B cell (primary cell): ENCODE measurements at regions not wholly inside any gene's neighbourhood (a gene's known extent, or its start where the extent isn't known, plus 50 kb on each side); places are given as distances from the start of the nearest gene placed in this dataset.

Experiments
- ATAC-seq: fragments of 200-7000 bp; cut with Tn5 transposase; one replicate; pipeline ENCODE4 v1.10.0; 2021; ENCODE audit warnings: low read depth, mild to moderate bottlenecking, moderate number of reproducible peaks, moderate library complexity
- CTCF ChIA-PET: fragments of 350-600 bp; sonication (Branson Sonifier 250); formaldehyde crosslinking; loops from one replicate; lab custom pipeline; 2021; ENCODE audit warnings: antibody characterized with exemption, inconsistent platforms; lab: Charles Lee
- POLR2A ChIA-PET: fragments of 350-600 bp; sonication (Branson Sonifier 250); formaldehyde crosslinking; loops from one replicate; lab custom pipeline; 2021; ENCODE audit warnings: antibody characterized with exemption; lab: Charles Lee
- DNase-seq: peaks from one replicate; pipeline ENCODE4 v3.0.0; 2013
- H2AFZ ChIP-seq: 2 replicates; pipeline ENCODE4 v1.6.1; 2012; ENCODE audit warnings: mild to moderate bottlenecking, low read depth, low read length; ENCODE audit not compliant: insufficient read depth, poor library complexity, severe bottlenecking
- H3K27ac ChIP-seq, 2 donors: 1 replicate in 1 of 2; 2 replicates in 1 of 2; pipeline ENCODE4 v1.5.1; 2012 to 2013; ENCODE audit warnings: low read length in 2 of 2, mild to moderate bottlenecking in 2 of 2, moderate library complexity in 1 of 2
- H3K27me3 ChIP-seq, 4 experiments: fragments of 200-600 bp in 1 of 4; sonication (generic) in 1 of 4; replicated peaks in 1 of 4; 1 replicate in 2 of 4; 2 replicates in 2 of 4; pipeline versions ENCODE4 v1.6.1 to v1.7.0; 2013 to 2016; ENCODE audit warnings: low read length in 3 of 4, mild to moderate bottlenecking in 2 of 4, mixed read lengths in 1 of 4, moderate library complexity in 1 of 4; ENCODE audit not compliant: insufficient read depth in 4 of 4, control insufficient read depth in 3 of 4; ENCODE audit errors: control extremely low read depth in 1 of 4
- H3K36me3 ChIP-seq, 2 experiments: replicated peaks in 1 of 2; 1 replicate in 1 of 2; 2 replicates in 1 of 2; pipeline versions ENCODE4 v1.6.1 to v1.7.1; 2013; ENCODE audit warnings: low read length in 1 of 2; ENCODE audit not compliant: insufficient read depth in 2 of 2, control insufficient read depth in 1 of 2; ENCODE audit errors: control extremely low read depth in 1 of 2, extremely low read depth in 1 of 2
- H3K4me1 ChIP-seq, 2 donors: fragments of 200-600 bp in 1 of 2; sonication (generic) in 1 of 2; 1 replicate in 1 of 2; 2 replicates in 1 of 2; pipeline versions ENCODE4 v1.5.1 to v1.6.1; 2013 to 2017; ENCODE audit warnings: low read length in 2 of 2; ENCODE audit not compliant: control insufficient read depth in 2 of 2, insufficient read depth in 2 of 2
- H3K4me2 ChIP-seq: replicated peaks from 2 replicates; pipeline ENCODE3; 2012; ENCODE audit warnings: mild to moderate bottlenecking, low read depth, low read length; ENCODE audit not compliant: poor library complexity, severe bottlenecking
- H3K4me3 ChIP-seq, 5 experiments: fragments of 200-600 bp in 1 of 5; sonication (generic) in 1 of 5; 1 replicate in 3 of 5; 2 replicates in 2 of 5; pipeline versions ENCODE4 v1.5.1 to v1.7.0; 2011 to 2016; ENCODE audit warnings: low read length in 4 of 5, mild to moderate bottlenecking in 4 of 5, low read depth in 2 of 5, control low read depth in 1 of 5, moderate library complexity in 1 of 5; ENCODE audit not compliant: insufficient read depth in 1 of 5; ENCODE audit errors: control extremely low read depth in 1 of 5, extremely low read depth in 1 of 5
- H3K79me2 ChIP-seq: fragments of 200-600 bp; sonication (generic); one replicate; pipeline ENCODE4 v1.6.0; 2016; ENCODE audit warnings: low read length; ENCODE audit not compliant: control insufficient read depth, insufficient read depth
- H3K9ac ChIP-seq: fragments of 200-600 bp; sonication (generic); 2 replicates; pipeline ENCODE4 v1.6.1; 2017; ENCODE audit warnings: mild to moderate bottlenecking, low read length, moderate library complexity
- H3K9me3 ChIP-seq, 3 donors: one replicate each; pipeline versions ENCODE4 v1.6.1 to v1.7.1; 2013; ENCODE audit warnings: low read length in 2 of 3; ENCODE audit not compliant: control insufficient read depth in 2 of 3, insufficient read depth in 1 of 3; ENCODE audit errors: control extremely low read depth in 1 of 3
- H4K20me1 ChIP-seq: 2 replicates; pipeline ENCODE4 v1.6.0; 2012; ENCODE audit warnings: mild to moderate bottlenecking, low read length; ENCODE audit not compliant: insufficient read depth, control insufficient read depth, poor library complexity, severe bottlenecking
- H3K27ac Mint-ChIP-seq: one replicate; pipeline ENCODE4 v1.8.0; 2021; ENCODE audit warnings: mixed read lengths
- H3K27me3 Mint-ChIP-seq: one replicate; pipeline ENCODE4 v1.8.0; 2021; ENCODE audit warnings: mixed read lengths
- H3K4me1 Mint-ChIP-seq: one replicate; pipeline ENCODE4 v1.8.0; 2021; ENCODE audit warnings: mixed read lengths
- H3K4me3 Mint-ChIP-seq: one replicate; pipeline ENCODE4 v1.8.0; 2021; ENCODE audit warnings: mixed read lengths
- H3K9me3 Mint-ChIP-seq: one replicate; pipeline ENCODE4 v1.8.0; 2022; ENCODE audit warnings: mixed read lengths; ENCODE audit not compliant: insufficient read depth
- CTCF ChIP-seq: fragments of 200-600 bp; IDR thresholded peaks from one replicate; pipeline ENCODE4 v1.8.0; 2022; ENCODE audit warnings: antibody characterized with exemption, mild to moderate bottlenecking
- EZH2 ChIP-seq: IDR thresholded peaks from 2 replicates; pipeline ENCODE4 v1.6.1; 2012; ENCODE audit warnings: borderline replicate concordance, low read depth, mild to moderate bottlenecking, moderate library complexity, low read length; ENCODE audit not compliant: insufficient read depth, poor library complexity, severe bottlenecking
- WGBS: methylation state at CpG from one replicate; pipeline ENCODE4 v1.1.5; 2013; ENCODE audit warnings: missing lambda C conversion rate; ENCODE audit not compliant: insufficient coverage; 5-methylcytosine and 5-hydroxymethylcytosine counted together
- intact Hi-C: fragments of 100-400 bp; cut with micrococcal nuclease; formaldehyde crosslinking; loops from one replicate; pipeline ENCODE4 v1.10.0; 2022

- no peaks in the 10 kb centered on the region for H3K4me1 ChIP-seq
- no peak overlapping the region for H3K4me3 ChIP-seq
- DNase-seq (no peak), ATAC-seq (no peak)
- H3K4me3 Mint-ChIP-seq = no peak overlapping the region
- no peaks in the 10 kb centered on the region for H3K27me3 Mint-ChIP-seq
- POLR2A ChIA-PET = no interaction called here
- no peaks in the 10 kb centered on the region for H3K4me1 Mint-ChIP-seq
- H3K27ac ChIP-seq = no peak overlapping the region
- H3K9ac ChIP-seq = no peak overlapping the region
- no CpG with 5 or more reads among the region's 3 CpGs for WGBS
- CTCF ChIA-PET = no interaction called here
- H3K79me2 ChIP-seq = no peaks in the 10 kb centered on the region
- intact Hi-C loops = no loop called here
- no peak for TF ChIP-seq EZH2
- no peaks in the 10 kb centered on the region for H3K9me3 ChIP-seq
- H3K4me2 ChIP-seq = no peak overlapping the region
- H2AFZ ChIP-seq = no peak overlapping the region
- peaks cover 3% of the 10 kb centered on the region for H3K9me3 Mint-ChIP-seq
- no peaks in the 10 kb centered on the region for H3K27me3 ChIP-seq
- no peak overlapping the region for H3K27ac Mint-ChIP-seq
- no peaks in the 10 kb centered on the region for H4K20me1 ChIP-seq
- H3K36me3 ChIP-seq = no peaks in the 10 kb centered on the region
Observed at GRCh38 chr16:51682905-51683304, 531.8 kb upstream of the SALL1 start.

- DNase-seq = no peak
- Histone ChIP-seq H3K4me3 (no peak overlapping the region), H3K9ac (no peak overlapping the region), H3K4me2 (no peak overlapping the region), H3K4me1 (no peaks in the 10 kb centered on the region), H2AFZ (no peak overlapping the region), H3K79me2 (no peaks in the 10 kb centered on the region), H3K9me3 (peaks cover 0 to 6% (median 0%) of the 10 kb centered on the region in 3 donors), H3K36me3 (no peaks in the 10 kb centered on the region), H3K27ac (no peak overlapping the region), H4K20me1 (no peaks in the 10 kb centered on the region), H3K27me3 (no peaks in the 10 kb centered on the region)
- CTCF ChIA-PET = no interaction called here
- Mint-ChIP-seq H3K27me3 (no peaks in the 10 kb centered on the region), H3K4me3 (no peak overlapping the region), H3K4me1 (no peaks in the 10 kb centered on the region), H3K27ac (no peak overlapping the region), H3K9me3 (peaks cover 2% of the 10 kb centered on the region)
- ATAC-seq = no peak
- intact Hi-C loops = no loop called here
- POLR2A ChIA-PET = no interaction called here
- WGBS = 80% methylated on average over 1 of the region's 4 CpGs
- TF ChIP-seq CTCF (no peak), EZH2 (no peak)
Observed at GRCh38 chr16:51674615-51675014, 523.5 kb upstream of the SALL1 start.
